ENCODE measurements at regions not wholly inside any gene's neighbourhood (a gene's known extent, or its start where the extent isn't known, plus 50 kb on each side); places are given as distances from the start of the nearest gene placed in this dataset.

- TF ChIP-seq CTCF (conservative IDR thresholded peaks at IDR 0.05), result no peak
- TF ChIP-seq EZH2 (IDR thresholded peaks at IDR 0.05; ENCODE audit: low read depth), result no peak
Observed at GRCh38 chr12:112711026-112711425, 80.5 kb upstream of the RPH3A start.

Data from PC-9 (cell line).